H1 (cell line): ENCODE measurements at regions not wholly inside any gene's neighbourhood (a gene's known extent, or its start where the extent isn't known, plus 50 kb on each side); places are given as distances from the start of the nearest gene placed in this dataset.

Source experiments
- CTCF ChIA-PET: fragments of 300-600 bp; sonication (Branson Sonifier 250); formaldehyde crosslinking; loops from one replicate; lab custom pipeline; 2021; ENCODE audit not compliant: partially characterized antibody; lab: Charles Lee
- POLR2A ChIA-PET: fragments of 300-600 bp; sonication (Branson Sonifier 250); formaldehyde crosslinking; loops from one replicate; lab custom pipeline; 2021; ENCODE audit warnings: inconsistent platforms; ENCODE audit not compliant: partially characterized antibody; lab: Charles Lee
- DNase-seq, 2 experiments: peaks; one replicate each; pipeline versions ENCODE4 v3.0.0 to v3.0.0-alpha.2; 2010 to 2022; ENCODE audit warnings: low spot score in 2 of 2, low read depth in 1 of 2, mixed read lengths in 1 of 2
- FAIRE-seq: peaks from 2 replicates; lab custom pipeline; 2011; peaks lifted over from hg19 to GRCh38; lab: Jason Lieb, UNC
- H2AFZ ChIP-seq: 2 replicates; pipeline ENCODE4 v1.8.1; 2012; ENCODE audit warnings: low read length, inconsistent platforms
- H2AK5ac ChIP-seq: 2 replicates; pipeline ENCODE4 v1.6.1; 2013; ENCODE audit warnings: low read depth, low read length
- H2BK120ac ChIP-seq: replicated peaks from 2 replicates; pipeline ENCODE3; 2013; ENCODE audit warnings: low read depth, low read length, inconsistent platforms
- H2BK12ac ChIP-seq: 2 replicates; pipeline ENCODE4 v1.6.1; 2013; ENCODE audit warnings: low read depth, low read length
- H2BK15ac ChIP-seq: 2 replicates; pipeline ENCODE4 v1.6.1; 2013; ENCODE audit warnings: low read length
- H2BK20ac ChIP-seq: 2 replicates; pipeline ENCODE4 v1.6.1; 2013; ENCODE audit warnings: low read length
- H2BK5ac ChIP-seq: 2 replicates; pipeline ENCODE4 v1.6.1; 2013; ENCODE audit warnings: low read depth, low read length
- H3K14ac ChIP-seq: 2 replicates; pipeline ENCODE4 v1.6.1; 2013; ENCODE audit warnings: inconsistent platforms; ENCODE audit not compliant: insufficient read length
- H3K18ac ChIP-seq: 2 replicates; pipeline ENCODE4 v1.6.1; 2013; ENCODE audit warnings: low read length; ENCODE audit errors: extremely low read depth
- H3K23ac ChIP-seq: 2 replicates; pipeline ENCODE4 v1.6.1; 2013; ENCODE audit warnings: inconsistent platforms; ENCODE audit not compliant: insufficient read length
- H3K23me2 ChIP-seq: 2 replicates; pipeline ENCODE4 v1.6.1; 2013; ENCODE audit warnings: low read depth, low read length
- H3K27ac ChIP-seq: 2 replicates; pipeline ENCODE4 v1.6.1; 2011; ENCODE audit warnings: low read depth, low read length, inconsistent platforms
- H3K27me3 ChIP-seq, 4 experiments: replicated peaks in 1 of 4; 1 replicate in 1 of 4; 2 replicates in 3 of 4; pipeline versions ENCODE4 v1.6.1 to v1.8.1; 2011 to 2013; ENCODE audit warnings: low read length in 3 of 4, mild to moderate bottlenecking in 3 of 4, inconsistent platforms in 2 of 4, mixed read lengths in 2 of 4, moderate library complexity in 1 of 4; ENCODE audit not compliant: control insufficient read depth in 3 of 4, insufficient read depth in 3 of 4; ENCODE audit errors: extremely low read depth in 1 of 4
- H3K36me3 ChIP-seq, 4 experiments: 2 replicates each; pipeline versions ENCODE4 v1.6.1 to v1.8.1; 2011 to 2013; ENCODE audit warnings: mild to moderate bottlenecking in 4 of 4, low read length in 3 of 4, moderate library complexity in 2 of 4, control low read depth in 1 of 4, inconsistent platforms in 1 of 4; ENCODE audit not compliant: insufficient read depth in 4 of 4, control insufficient read depth in 2 of 4
- H3K4ac ChIP-seq: replicated peaks from 2 replicates; pipeline ENCODE3; 2013; ENCODE audit warnings: low read length, low read depth, mixed read lengths, inconsistent platforms; ENCODE audit not compliant: insufficient read length
- H3K4me1 ChIP-seq, 4 experiments: replicated peaks in 1 of 4; 1 replicate in 1 of 4; 2 replicates in 3 of 4; pipeline versions ENCODE4 v1.6.1 to v1.8.1; 2011 to 2013; ENCODE audit warnings: low read length in 3 of 4, inconsistent platforms in 2 of 4, mixed read lengths in 1 of 4; ENCODE audit not compliant: insufficient read depth in 4 of 4, control insufficient read depth in 3 of 4
- H3K4me2 ChIP-seq, 2 experiments: 2 replicates each; pipeline versions ENCODE4 v1.6.1 to v1.8.1; 2011 to 2013; ENCODE audit warnings: low read depth in 2 of 2, low read length in 2 of 2, control low read depth in 1 of 2, inconsistent platforms in 1 of 2, mild to moderate bottlenecking in 1 of 2; ENCODE audit not compliant: insufficient read depth in 1 of 2
- H3K4me3 ChIP-seq, 4 experiments: fragments of 200-600, 300-600 bp in 1 of 4; sonication (generic), shearing (Covaris generic), sonication (Bioruptor Twin) in 1 of 4; 2 replicates each; pipeline versions ENCODE4 v1.5.1 to v1.8.1; 2011 to 2016; ENCODE audit warnings: low read length in 4 of 4, low read depth in 3 of 4, control low read depth in 2 of 4, inconsistent platforms in 2 of 4, mild to moderate bottlenecking in 2 of 4, mixed read lengths in 1 of 4, moderate library complexity in 1 of 4; ENCODE audit not compliant: insufficient read depth in 2 of 4; ENCODE audit errors: extremely low read depth in 1 of 4
- H3K56ac ChIP-seq: replicated peaks from 2 replicates; pipeline ENCODE3; 2013; ENCODE audit warnings: low read depth, mild to moderate bottlenecking, mixed read lengths, low read length, inconsistent platforms; ENCODE audit not compliant: insufficient read length
- H3K79me1 ChIP-seq: 2 replicates; pipeline ENCODE4 v1.6.1; 2013; ENCODE audit warnings: low read depth, low read length, control low read depth
- H3K79me2 ChIP-seq, 2 experiments: 2 replicates each; pipeline versions ENCODE4 v1.6.1 to v1.8.1; 2012 to 2013; ENCODE audit warnings: low read length in 2 of 2, mild to moderate bottlenecking in 2 of 2, inconsistent platforms in 1 of 2; ENCODE audit not compliant: insufficient read depth in 2 of 2, control insufficient read depth in 1 of 2
- H3K9ac ChIP-seq, 4 experiments: replicated peaks in 1 of 4; 1 replicate in 1 of 4; 2 replicates in 3 of 4; pipeline versions ENCODE4 v1.6.1 to v1.8.1; 2011 to 2013; ENCODE audit warnings: low read depth in 3 of 4, low read length in 3 of 4, control low read depth in 2 of 4, mild to moderate bottlenecking in 2 of 4, moderate library complexity in 2 of 4, inconsistent platforms in 1 of 4; ENCODE audit errors: extremely low read depth in 1 of 4
- H3K9me3 ChIP-seq, 2 experiments: 2 replicates each; pipeline versions ENCODE4 v1.6.1 to v1.8.1; 2012 to 2013; ENCODE audit warnings: mild to moderate bottlenecking in 2 of 2, moderate library complexity in 2 of 2, control low read depth in 1 of 2, inconsistent platforms in 1 of 2, low read depth in 1 of 2, low read length in 1 of 2, mixed read lengths in 1 of 2; ENCODE audit not compliant: insufficient read depth in 2 of 2
- H4K20me1 ChIP-seq, 2 experiments: replicated peaks in 1 of 2; 2 replicates each; pipeline versions ENCODE3 to v1.8.1; 2011 to 2013; ENCODE audit warnings: inconsistent platforms in 2 of 2, low read length in 2 of 2, mild to moderate bottlenecking in 1 of 2; ENCODE audit not compliant: insufficient read depth in 2 of 2, control insufficient read depth in 1 of 2
- H4K5ac ChIP-seq: 2 replicates; pipeline ENCODE4 v1.6.1; 2013; ENCODE audit warnings: low read length, low read depth, mixed read lengths, inconsistent platforms; ENCODE audit not compliant: insufficient read length
- H4K8ac ChIP-seq: 2 replicates; pipeline ENCODE4 v1.8.0; 2013; ENCODE audit warnings: mild to moderate bottlenecking, moderate library complexity, low read length, inconsistent platforms; ENCODE audit not compliant: insufficient read depth; ENCODE audit errors: extremely low read depth
- H4K91ac ChIP-seq: replicated peaks from 2 replicates; pipeline ENCODE3; 2013; ENCODE audit warnings: low read length, mixed read lengths, inconsistent platforms; ENCODE audit not compliant: insufficient read length
- BCL11A ChIP-seq, 2 experiments: IDR thresholded peaks; one replicate each; pipeline ENCODE4 v1.6.1; 2011; ENCODE audit warnings: low read depth in 2 of 2, low read length in 2 of 2, mild to moderate bottlenecking in 2 of 2
- CTBP2 ChIP-seq: IDR thresholded peaks from 2 replicates; pipeline ENCODE4 v1.7.0; 2011; ENCODE audit warnings: borderline replicate concordance, mild to moderate bottlenecking, moderate library complexity, mixed read lengths, low read length; ENCODE audit not compliant: insufficient read depth, insufficient read length
- EP300 ChIP-seq, 2 experiments: IDR thresholded peaks; 1 replicate in 1 of 2; 2 replicates in 1 of 2; pipeline ENCODE4 v1.6.1; 2011 to 2012; ENCODE audit warnings: low read depth in 2 of 2, low read length in 2 of 2, mild to moderate bottlenecking in 2 of 2, borderline replicate concordance in 1 of 2, inconsistent platforms in 1 of 2, moderate library complexity in 1 of 2
- FOSL1 ChIP-seq: IDR thresholded peaks from 2 replicates; pipeline ENCODE4 v1.6.1; 2011; ENCODE audit warnings: mild to moderate bottlenecking, low read depth, low read length, moderate library complexity; ENCODE audit not compliant: insufficient read depth
- HDAC2 ChIP-seq, 2 experiments: fragments of 300-600 bp in 1 of 2; sonication (generic) in 1 of 2; IDR thresholded peaks; 2 replicates each; pipeline ENCODE4 v1.6.1; 2011 to 2012; ENCODE audit warnings: low read depth in 2 of 2, low read length in 2 of 2, mild to moderate bottlenecking in 2 of 2, moderate library complexity in 2 of 2, borderline replicate concordance in 1 of 2, inconsistent platforms in 1 of 2
- JUN ChIP-seq: IDR thresholded peaks from 2 replicates; pipeline ENCODE4 v1.6.1; 2011; ENCODE audit warnings: low read depth, mild to moderate bottlenecking, improper control_type of control experiment, low read length
- MAFK ChIP-seq: IDR thresholded peaks from 2 replicates; pipeline ENCODE4 v1.6.1; 2012; ENCODE audit warnings: low read depth, mild to moderate bottlenecking, improper control_type of control experiment, low read length
- TBP ChIP-seq: IDR thresholded peaks from 2 replicates; pipeline ENCODE4 v1.6.1; 2011; ENCODE audit warnings: low read depth, low read length, improper control_type of control experiment
- ZNF274 ChIP-seq: IDR thresholded peaks from 2 replicates; pipeline ENCODE4 v1.7.0; 2012; ENCODE audit warnings: low read length, borderline replicate concordance; ENCODE audit errors: extremely low read depth
- WGBS, 2 experiments: shearing (Covaris generic) in 1 of 2; methylation state at CpG; one replicate each; pipeline versions ENCODE4 v1.1.6 to v1.1.7; 2013 to 2015; ENCODE audit warnings: low lambda C conversion rate in 2 of 2, mixed read lengths in 2 of 2, inconsistent platforms in 1 of 2, low coverage in 1 of 2, missing lambda C conversion rate in 1 of 2; ENCODE audit not compliant: insufficient replicate concordance in 2 of 2, insufficient coverage in 1 of 2, insufficient read length in 1 of 2; ENCODE audit errors: extremely low coverage in 1 of 2, missing lambda C conversion rate in 1 of 2; 5-methylcytosine and 5-hydroxymethylcytosine counted together
- TF ChIP-seq, protein P1 (sequence below): IDR thresholded peaks from 2 replicates; pipeline ENCODE4 v1.6.1; 2012; ENCODE audit warnings: low read length, inconsistent platforms

DNA sequence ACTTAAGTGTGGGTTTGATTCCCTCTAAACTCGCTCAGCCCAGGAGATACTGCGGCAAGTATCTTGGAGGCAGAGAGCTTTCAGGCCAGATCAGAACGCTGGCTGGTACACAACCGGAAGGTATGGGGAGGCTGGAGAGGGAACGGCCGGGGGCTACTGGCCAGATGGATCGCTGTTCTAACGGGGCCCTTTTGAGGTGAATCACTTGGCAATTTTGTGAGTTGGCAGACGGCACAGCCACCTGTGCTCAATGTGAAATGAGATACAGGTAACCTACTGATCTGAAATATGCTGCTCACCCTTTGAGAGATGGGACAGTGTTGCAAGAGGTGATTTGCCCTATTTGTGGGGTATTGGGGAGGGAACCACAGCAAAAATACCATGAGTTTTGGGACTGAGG lies 622.9 kb upstream of the RBFOX1 start:
- H2AK5ac ChIP-seq, result no peak overlapping the region
- no peak overlapping the region for H2BK120ac ChIP-seq
- no peaks in the 10 kb centered on the region for H4K20me1 ChIP-seq
- ChIA-PET CTCF (interaction anchor here (1.2 kb wide), 1 partner anchor 25 kb away, joined by 5 read pairs; no protein-coding TSS in a partner anchor), POLR2A (no interaction called here)
- no peaks in the 10 kb centered on the region for H3K27me3 ChIP-seq
- H3K9ac ChIP-seq, result no peak overlapping the region
- H3K14ac ChIP-seq, result no peak overlapping the region
- H3K4ac ChIP-seq, result no peak overlapping the region
- H3K23ac ChIP-seq, result no peak overlapping the region
- H4K91ac ChIP-seq, result no peak overlapping the region
- DNase-seq (no peak), FAIRE-seq (no peak)
- no peaks in the 10 kb centered on the region for H3K79me1 ChIP-seq
- H3K4me3 ChIP-seq, result no peak overlapping the region
- H3K4me2 ChIP-seq, result no peak overlapping the region
- no peaks in the 10 kb centered on the region for H3K23me2 ChIP-seq
- H2AFZ ChIP-seq, result no peak overlapping the region
- no peaks in the 10 kb centered on the region for H3K79me2 ChIP-seq
- H3K36me3 ChIP-seq, result no peaks in the 10 kb centered on the region
- H2BK12ac ChIP-seq, result no peak overlapping the region
- TF ChIP-seq, protein P1, sequence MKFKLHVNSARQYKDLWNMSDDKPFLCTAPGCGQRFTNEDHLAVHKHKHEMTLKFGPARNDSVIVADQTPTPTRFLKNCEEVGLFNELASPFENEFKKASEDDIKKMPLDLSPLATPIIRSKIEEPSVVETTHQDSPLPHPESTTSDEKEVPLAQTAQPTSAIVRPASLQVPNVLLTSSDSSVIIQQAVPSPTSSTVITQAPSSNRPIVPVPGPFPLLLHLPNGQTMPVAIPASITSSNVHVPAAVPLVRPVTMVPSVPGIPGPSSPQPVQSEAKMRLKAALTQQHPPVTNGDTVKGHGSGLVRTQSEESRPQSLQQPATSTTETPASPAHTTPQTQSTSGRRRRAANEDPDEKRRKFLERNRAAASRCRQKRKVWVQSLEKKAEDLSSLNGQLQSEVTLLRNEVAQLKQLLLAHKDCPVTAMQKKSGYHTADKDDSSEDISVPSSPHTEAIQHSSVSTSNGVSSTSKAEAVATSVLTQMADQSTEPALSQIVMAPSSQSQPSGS, result no peak
- no peak for TF ChIP-seq CTBP2
- TF ChIP-seq EP300 (IDR thresholded peaks at IDR 0.05; ENCODE audit: borderline replicate concordance in 1 of 2, low read depth in 2 of 2, low read length in 2 of 2), result no peak
- TF ChIP-seq FOSL1, result no peak
- TF ChIP-seq BCL11A (IDR thresholded peaks at IDR 0.05; ENCODE audit: low read depth in 2 of 2, low read length in 2 of 2), result no peak
- TF ChIP-seq MAFK, result no peak
- no peak for TF ChIP-seq JUN
- TF ChIP-seq TBP, result no peak
- TF ChIP-seq ZNF274, result no peak
- no peak for TF ChIP-seq HDAC2 (IDR thresholded peaks at IDR 0.05; ENCODE audit: borderline replicate concordance in 1 of 2, low read depth in 2 of 2, low read length in 2 of 2)
- no peak overlapping the region for H2BK5ac ChIP-seq
- H3K27ac ChIP-seq, result no peak overlapping the region
- no peak overlapping the region for H4K8ac ChIP-seq
- H2BK15ac ChIP-seq, result no peak overlapping the region
- no peak overlapping the region for H4K5ac ChIP-seq
- no peak overlapping the region for H2BK20ac ChIP-seq
- H3K9me3 ChIP-seq, result no peaks in the 10 kb centered on the region; a peak in 1 of 4 replicates
- H3K56ac ChIP-seq, result no peak overlapping the region
- no peaks in the 10 kb centered on the region for H3K4me1 ChIP-seq
- WGBS, 2 experiments, result 88% methylated on average over 9 of the region's 9 CpGs; no CpG with 5 or more reads in 1 of the 2 experiments
- H3K18ac ChIP-seq, result no peak overlapping the region
